PC-9 (cell line): ENCODE measurements at regions not wholly inside any gene's neighbourhood (a gene's known extent, or its start where the extent isn't known, plus 50 kb on each side); places are given as distances from the start of the nearest gene placed in this dataset.

Source experiments
- BruUV-seq: library from RNA; stranded (reverse); fragments of 400-500 nt; replicated peaks from 2 replicates; lab custom pipeline; 2021; lab: Mats Ljungman, UMichigan
- CTCF ChIA-PET: fragments of 300-600 bp; sonication (Branson Sonifier 250); formaldehyde crosslinking; loops from one replicate; lab custom pipeline; 2022; ENCODE audit warnings: antibody characterized with exemption; lab: Charles Lee
- POLR2A ChIA-PET: fragments of 300-600 bp; sonication (Branson Sonifier 250); formaldehyde crosslinking; loops from one replicate; lab custom pipeline; 2022; ENCODE audit warnings: antibody characterized with exemption; ENCODE audit not compliant: unreplicated experiment; lab: Charles Lee
- DNase-seq, 2 experiments: peaks; one replicate each; pipeline versions ENCODE4 v3.0.0 to v3.0.0-alpha.2; 2015 to 2022; ENCODE audit warnings: mixed read lengths in 1 of 2
- H2AFZ ChIP-seq: fragments of 200-600 bp; sonication (generic); 2 replicates; pipeline ENCODE4 v1.8.1; 2017; ENCODE audit warnings: antibody characterized with exemption
- H3F3A ChIP-seq: fragments of 200-600 bp; sonication (generic); 2 replicates; pipeline ENCODE4 v1.8.1; 2017; ENCODE audit warnings: antibody characterized with exemption, mild to moderate bottlenecking, low read depth; ENCODE audit not compliant: insufficient read depth
- H3K27ac ChIP-seq: fragments of 200-600 bp; sonication (generic); 2 replicates; pipeline ENCODE4 v1.6.1; 2016; ENCODE audit warnings: mixed run types
- H3K27me3 ChIP-seq: fragments of 200-600 bp; sonication (generic); 2 replicates; pipeline ENCODE4 v1.6.1; 2016; ENCODE audit warnings: low read depth, mixed run types; ENCODE audit not compliant: insufficient read depth
- H3K36me3 ChIP-seq: fragments of 200-600 bp; sonication (generic); 2 replicates; pipeline ENCODE4 v1.6.1; 2016; ENCODE audit warnings: low read depth, mixed run types
- H3K4me1 ChIP-seq: fragments of 200-600 bp; sonication (generic); replicated peaks from 2 replicates; pipeline ENCODE4 v1.6.1; 2016; ENCODE audit warnings: mixed run types; ENCODE audit not compliant: insufficient read depth
- H3K4me2 ChIP-seq: fragments of 200-600 bp; sonication (generic); 2 replicates; pipeline ENCODE4 v1.6.1; 2017; ENCODE audit warnings: mixed run types
- H3K4me3 ChIP-seq: fragments of 200-600 bp; sonication (generic); 2 replicates; pipeline ENCODE4 v1.6.1; 2016; ENCODE audit warnings: mixed run types
- H3K79me2 ChIP-seq: fragments of 200-600 bp; sonication (generic); 2 replicates; pipeline ENCODE4 v1.6.1; 2017; ENCODE audit warnings: low read depth, mixed run types
- H3K9me2 ChIP-seq: fragments of 200-600 bp; sonication (generic); 2 replicates; pipeline ENCODE4 v1.8.1; 2017; ENCODE audit warnings: mild to moderate bottlenecking; ENCODE audit not compliant: insufficient read depth
- H3K9me3 ChIP-seq: fragments of 200-600 bp; sonication (generic); 2 replicates; pipeline ENCODE4 v1.8.1; 2016; ENCODE audit warnings: low read depth; ENCODE audit not compliant: insufficient read depth
- H4K20me1 ChIP-seq: fragments of 200-600 bp; sonication (generic); 2 replicates; pipeline ENCODE4 v1.8.1; 2017; ENCODE audit not compliant: insufficient read depth
- CTCF ChIP-seq: fragments of 200-600 bp; sonication (generic); conservative IDR thresholded peaks from 2 replicates; pipeline ENCODE4 v1.6.1; 2017; ENCODE audit warnings: mixed run types, antibody characterized with exemption, mild to moderate bottlenecking, moderate library complexity
- EZH2 ChIP-seq: fragments of 200-600 bp; sonication (generic); IDR thresholded peaks from 2 replicates; pipeline ENCODE4 v1.8.0; 2017; ENCODE audit warnings: antibody characterized with exemption, low read depth
- intact Hi-C: fragments of 100-400 bp; cut with micrococcal nuclease; formaldehyde crosslinking; loops from one replicate; pipeline ENCODE4 v1.10.0; 2022; ENCODE audit not compliant: unreplicated experiment

GRCh38 chr20:5260889-5261288 is 55.9 kb downstream of the PROKR2 start:
- TF ChIP-seq EZH2 (no peak), CTCF (no peak)
- H2AFZ ChIP-seq, result no peak overlapping the region
- DNase-seq, result no peak
- H3K27ac ChIP-seq, result no peak overlapping the region
- no peaks in the 10 kb centered on the region; the same call in 1 of the 2 replicates for H4K20me1 ChIP-seq
- H3K9me3 ChIP-seq, result no peaks in the 10 kb centered on the region
- H3K27me3 ChIP-seq, result peaks cover 74% of the 10 kb centered on the region
- no peaks in the 10 kb centered on the region for H3K9me2 ChIP-seq
- no peak overlapping the region for H3K4me3 ChIP-seq
- no peaks in the 10 kb centered on the region for H3K4me1 ChIP-seq
- no peaks in the 10 kb centered on the region for H3K36me3 ChIP-seq
- H3F3A ChIP-seq, result no peaks in the 10 kb centered on the region
- ChIA-PET CTCF (no interaction called here), POLR2A (no interaction called here)
- intact Hi-C loops, result no loop called here
- H3K4me2 ChIP-seq, result no peak overlapping the region
- no TSS peak for BruUV-seq
- H3K79me2 ChIP-seq, result no peaks in the 10 kb centered on the region
